Liver (tissue), 2 donors: ENCODE measurements at regions not wholly inside any gene's neighbourhood (a gene's known extent, or its start where the extent isn't known, plus 50 kb on each side); places are given as distances from the start of the nearest gene placed in this dataset.

ENCODE experiments used
- CTCF ChIP-seq: fragments of 150-350 bp; IDR thresholded peaks from 2 replicates; pipeline ENCODE4 v1.5.1; 2017; ENCODE audit warnings: improper control_type of control experiment, low read depth, low read length; ENCODE audit not compliant: missing input control
- FOXA1 ChIP-seq: IDR thresholded peaks from 2 replicates; pipeline ENCODE4 v1.6.1; 2016; ENCODE audit warnings: antibody characterized with exemption
- donor health status: healthy.

- TF ChIP-seq CTCF (no peak), FOXA1 (no peak)
These were observed 79.3 kb upstream of the MMADHC start for GRCh38 chr2:149666809-149667320.
